Skin of body (tissue), 1 donor: ENCODE measurements at regions not wholly inside any gene's neighbourhood (a gene's known extent, or its start where the extent isn't known, plus 50 kb on each side); places are given as distances from the start of the nearest gene placed in this dataset.

ENCODE experiments used
- DNase-seq: peaks from one replicate; lab custom pipeline; 2025; lab: John Stamatoyannopoulos, UW

DNA sequence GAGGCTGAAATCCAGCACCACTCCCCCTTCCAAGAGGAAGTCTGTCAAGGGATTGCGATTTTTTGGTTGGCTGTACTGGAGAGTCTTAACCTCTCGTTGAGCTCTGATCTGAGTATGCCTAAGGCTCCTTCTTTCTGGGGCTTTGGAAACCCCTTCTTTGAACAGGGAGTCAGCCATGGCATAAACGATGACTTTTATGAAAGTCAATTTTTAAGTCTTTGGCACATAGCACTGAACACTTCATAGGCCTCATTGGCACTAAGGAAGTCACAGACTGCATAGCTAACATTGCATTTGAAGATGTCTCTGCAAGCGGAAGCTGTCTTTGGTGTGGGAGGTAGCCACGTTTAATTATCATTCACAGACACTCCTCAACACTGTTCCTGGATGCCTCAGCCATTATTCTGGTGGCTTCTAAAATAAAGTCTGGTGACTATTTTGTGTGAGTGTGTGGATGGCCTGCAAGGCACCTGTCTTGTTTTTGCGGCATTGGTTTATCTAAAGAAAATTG lies 148.2 kb upstream of the NCK2 start:
- no peak for DNase-seq

DNA sequence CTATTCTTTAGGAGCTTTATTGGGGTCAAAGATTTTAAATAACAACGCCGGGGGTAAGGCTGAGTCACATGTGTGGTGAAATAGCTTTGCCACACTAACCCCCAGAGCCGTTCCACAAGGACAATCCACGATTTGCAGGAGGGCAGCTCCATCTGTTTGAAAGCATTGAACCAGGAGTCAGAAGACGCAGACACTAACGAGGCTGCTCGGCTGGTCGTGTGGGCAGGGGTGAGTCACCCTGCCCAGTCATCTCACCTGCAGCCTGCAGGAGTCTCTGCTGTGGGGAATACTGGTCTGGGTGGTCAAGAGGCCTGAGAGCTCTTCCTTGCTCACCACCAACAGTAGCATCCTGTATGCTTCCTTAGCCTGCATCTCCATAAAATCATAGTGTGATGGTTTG lies 149.2 kb upstream of the NCK2 start:
- DNase-seq, result no peak

DNA sequence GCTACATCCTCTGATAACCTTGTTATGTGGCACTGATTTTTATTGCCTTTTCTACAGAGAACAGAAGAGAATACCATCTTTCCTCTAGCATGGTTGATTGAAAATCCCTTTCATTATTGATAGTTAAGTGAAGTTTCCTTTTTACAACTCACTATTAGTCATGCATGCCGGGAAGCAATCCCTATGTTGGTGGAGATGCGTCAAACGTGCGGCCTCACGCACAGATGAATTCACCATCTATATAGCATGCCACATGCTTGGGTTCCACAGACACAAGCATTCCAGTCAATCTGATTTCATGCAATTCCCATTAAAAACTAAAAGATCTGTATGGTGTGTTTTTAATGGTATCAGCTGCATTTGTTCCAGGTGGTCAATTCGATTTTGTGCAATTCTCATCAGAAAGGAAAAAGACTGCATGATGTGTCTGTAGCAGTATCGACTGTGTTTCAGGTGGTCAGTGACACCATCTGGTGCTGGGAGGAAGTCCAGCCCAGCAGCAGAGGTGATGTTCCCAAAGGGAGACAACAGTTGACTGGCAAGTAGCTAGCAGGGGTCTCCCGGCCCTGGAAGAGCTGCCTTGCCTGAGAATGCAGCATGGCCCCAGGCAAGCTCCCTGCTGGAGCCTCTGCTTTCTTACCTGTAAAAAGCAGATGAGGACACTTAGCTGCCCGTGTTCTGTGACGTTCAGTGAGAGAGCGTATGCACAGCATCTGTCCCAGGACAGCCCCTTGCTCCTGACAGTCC lies 151.3 kb upstream of the NCK2 start:
- no peak for DNase-seq

DNA sequence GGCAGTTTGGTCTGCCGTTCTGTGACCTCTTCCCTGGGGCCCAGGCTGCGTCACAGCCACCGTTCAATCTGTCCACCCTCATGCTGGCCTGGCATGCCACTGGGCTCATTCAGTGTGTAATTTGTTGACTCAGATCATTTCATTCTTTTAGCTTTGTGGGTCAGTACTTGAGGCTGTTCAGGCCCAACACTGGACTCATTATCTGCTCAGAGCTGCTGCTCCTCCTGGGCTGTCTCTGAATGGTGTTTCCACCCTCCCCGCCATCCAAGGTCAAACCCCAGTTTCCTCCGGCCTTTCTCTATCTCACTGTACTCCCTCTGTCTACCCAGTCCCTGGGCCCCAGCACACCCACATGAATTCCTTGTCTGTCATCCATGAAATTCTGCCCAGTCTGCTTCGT lies 152.4 kb upstream of the NCK2 start:
- no peak for DNase-seq

DNA sequence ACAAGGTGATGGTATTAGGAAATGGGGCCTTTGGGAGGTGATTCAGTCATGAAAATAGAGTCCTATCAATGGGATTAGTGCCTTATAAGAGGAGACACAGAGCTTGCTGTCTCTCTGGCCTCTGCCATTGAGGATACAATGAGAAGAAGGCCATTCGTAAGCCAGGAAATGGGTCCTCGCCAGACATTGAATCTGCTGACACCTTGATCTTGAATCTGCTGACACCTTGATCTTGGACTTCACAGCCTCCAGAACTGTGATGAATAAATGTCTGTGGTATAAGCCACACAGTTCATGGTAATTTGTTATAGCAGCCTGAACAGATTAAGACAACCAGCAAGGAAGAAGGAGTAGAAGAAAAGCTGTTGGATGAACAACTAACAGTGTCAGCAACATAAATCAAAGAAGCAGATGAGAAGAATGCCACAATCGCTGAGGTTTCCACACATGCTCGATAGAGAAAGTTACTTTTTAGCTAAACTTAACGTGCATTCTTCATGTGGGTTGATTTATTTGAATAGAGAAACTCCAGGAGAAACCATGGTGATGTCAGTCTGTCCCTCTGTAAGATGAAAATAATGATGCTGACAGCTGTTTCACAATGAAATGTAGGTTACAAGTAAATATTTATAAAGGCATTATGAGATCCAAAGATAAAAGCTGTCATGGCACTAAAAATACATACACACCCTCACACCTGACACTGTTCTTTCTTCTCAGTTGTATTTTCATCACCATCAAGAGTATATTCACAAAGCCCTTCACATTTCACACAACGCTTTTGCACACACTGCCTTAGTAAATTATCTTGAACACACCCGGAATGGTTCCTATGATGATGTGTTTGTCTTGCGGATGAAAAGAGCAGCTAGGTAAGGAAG lies 153.7 kb upstream of the NCK2 start:
- DNase-seq, result no peak

DNA sequence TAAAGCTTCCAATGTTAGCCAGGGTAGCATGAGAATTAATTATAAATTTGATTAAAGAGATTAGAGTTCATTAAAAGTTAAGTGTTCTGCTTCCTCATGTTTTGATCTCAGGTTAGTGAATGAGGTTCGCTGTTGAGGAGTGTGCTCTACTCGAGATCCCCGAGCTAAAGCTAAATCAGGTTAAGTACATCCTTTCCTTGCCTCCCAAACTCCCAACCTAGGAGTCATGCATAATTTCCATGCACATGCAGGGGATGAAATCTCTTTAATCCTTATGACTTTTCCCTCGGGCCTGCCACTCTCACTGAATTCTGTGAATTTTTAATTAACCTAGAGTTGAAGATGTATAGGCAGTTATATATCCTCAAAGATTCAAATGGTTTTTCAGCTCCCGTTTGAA lies 156.1 kb upstream of the NCK2 start:
- no peak for DNase-seq

DNA sequence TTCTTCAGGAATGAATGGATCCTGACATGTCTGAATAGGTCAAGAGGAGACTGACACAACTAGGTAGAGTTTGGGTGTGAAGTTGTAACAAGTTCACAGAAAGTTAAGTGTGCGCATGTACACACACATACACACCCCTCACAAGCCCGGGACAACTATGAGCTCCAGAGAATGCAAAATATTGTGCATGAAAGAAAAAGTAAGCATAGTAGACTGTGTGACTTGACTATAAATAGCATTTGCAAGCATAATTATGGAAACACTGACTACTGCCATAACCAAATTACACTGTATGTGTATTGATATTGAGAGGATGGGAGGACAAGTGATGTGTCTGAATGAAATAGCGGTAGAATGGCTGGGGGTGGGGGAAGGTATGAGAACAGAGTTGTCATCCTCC lies 157.1 kb upstream of the NCK2 start:
- DNase-seq, result no peak

DNA sequence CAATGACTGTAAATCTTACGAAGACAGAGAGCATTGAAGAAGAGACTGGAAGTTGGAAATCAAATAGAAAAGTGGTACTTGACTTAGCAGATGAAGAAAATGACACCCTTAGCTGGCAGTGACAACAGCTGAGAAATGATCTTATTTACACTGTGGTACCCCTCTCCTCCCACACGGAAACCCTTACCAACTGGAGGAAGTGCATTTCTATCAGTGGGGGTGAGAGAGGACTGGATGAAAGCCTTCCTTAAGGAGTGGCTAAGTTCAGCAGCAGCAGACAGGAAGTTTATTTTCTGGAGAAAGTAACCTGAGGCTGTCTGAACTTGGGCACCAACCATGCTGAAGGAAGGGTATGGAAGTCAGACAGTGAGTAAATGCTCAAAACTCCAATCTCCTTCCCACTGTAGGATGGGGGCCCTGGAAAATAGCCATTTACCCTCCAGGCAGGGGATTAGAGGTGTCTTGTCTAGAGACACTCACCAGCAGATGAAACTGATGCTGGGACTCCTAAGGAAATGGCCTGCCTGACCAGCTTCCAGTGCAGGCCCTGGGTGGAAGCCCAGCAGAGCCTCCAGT lies 160.2 kb upstream of the NCK2 start:
- DNase-seq, result no peak

DNA sequence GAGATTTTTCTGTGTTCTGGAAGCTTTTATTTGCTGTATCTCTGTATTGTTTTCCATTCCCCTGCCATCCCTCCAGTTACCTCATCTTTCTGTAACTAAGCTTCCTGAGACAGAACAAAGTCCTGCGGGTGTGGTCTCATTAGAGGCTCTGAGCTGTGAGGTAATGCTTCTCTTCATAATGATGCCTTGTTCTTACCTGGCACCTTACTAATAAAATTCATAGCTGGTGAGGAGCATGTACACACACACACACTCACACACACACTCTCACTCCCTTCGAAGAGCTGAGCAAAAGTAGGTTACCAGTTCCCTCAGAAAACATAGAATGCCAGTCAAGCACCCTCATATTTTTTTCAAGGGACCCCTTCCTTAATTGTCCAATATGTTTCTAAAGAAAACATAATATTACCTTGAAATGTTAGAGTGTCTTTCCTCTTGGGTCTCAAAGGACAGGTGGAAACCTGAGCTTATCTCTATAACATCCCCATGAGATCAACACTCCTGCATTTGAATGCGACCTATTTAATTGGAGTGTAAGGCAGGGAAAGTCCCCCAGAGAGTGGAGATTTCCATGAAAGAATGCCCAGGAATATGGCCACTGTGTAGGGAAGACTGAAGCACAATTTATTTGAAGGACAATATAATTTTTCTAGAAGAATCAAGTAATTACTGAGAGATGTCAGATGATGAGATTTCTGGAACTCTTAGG lies 161.6 kb upstream of the NCK2 start:
- no peak for DNase-seq

DNA sequence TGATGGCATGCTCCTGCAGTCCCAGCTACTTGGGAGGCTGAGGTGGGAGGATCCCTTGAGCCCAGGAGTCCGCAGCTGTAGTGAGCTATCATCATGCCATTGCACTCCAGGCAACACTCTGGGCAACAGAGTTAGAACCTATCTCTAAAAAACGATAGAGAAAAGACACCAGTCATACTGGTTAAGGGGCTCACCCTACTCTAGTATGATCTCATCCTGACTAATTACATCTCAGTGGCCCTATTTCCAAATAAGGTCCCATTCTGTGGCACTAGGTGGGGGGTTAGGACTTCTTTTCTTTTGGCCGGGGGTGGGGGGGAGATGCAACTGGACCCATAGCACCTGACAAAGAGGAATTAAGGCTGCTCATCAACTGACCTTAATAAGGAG lies 163.2 kb upstream of the NCK2 start:
- no peak for DNase-seq

DNA sequence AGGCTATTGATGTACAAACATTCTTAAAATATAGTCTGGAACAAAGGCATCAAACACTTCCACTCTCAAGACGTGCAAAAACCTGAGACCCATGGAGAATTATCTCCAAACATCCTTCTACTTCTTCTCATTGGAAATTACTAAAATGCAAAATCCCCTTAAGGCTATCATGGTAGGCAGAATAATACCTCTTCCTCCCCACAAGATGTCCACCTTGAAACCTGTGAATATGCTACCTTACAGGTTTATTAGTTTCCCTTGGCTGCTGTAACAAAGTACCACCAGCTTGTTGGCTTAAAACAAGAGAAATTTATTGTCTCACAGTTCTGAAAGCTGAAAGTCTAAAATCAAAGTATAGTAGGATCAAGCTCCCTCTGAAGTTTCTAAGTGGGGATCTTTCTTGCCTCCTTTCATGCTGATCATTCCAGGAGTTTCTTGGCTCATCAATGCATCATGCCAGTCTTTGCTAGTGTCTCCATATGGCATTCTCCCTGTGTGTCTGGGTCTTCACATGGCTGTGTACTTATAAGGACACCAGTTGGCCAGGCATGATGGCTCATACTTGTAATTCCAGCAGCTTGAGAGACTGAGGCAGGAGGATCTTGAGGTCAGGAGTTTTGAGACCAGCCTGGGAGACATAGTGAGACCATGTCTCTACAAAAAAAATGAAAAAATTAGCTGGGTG lies 163.7 kb upstream of the NCK2 start:
- DNase-seq, result no peak

DNA sequence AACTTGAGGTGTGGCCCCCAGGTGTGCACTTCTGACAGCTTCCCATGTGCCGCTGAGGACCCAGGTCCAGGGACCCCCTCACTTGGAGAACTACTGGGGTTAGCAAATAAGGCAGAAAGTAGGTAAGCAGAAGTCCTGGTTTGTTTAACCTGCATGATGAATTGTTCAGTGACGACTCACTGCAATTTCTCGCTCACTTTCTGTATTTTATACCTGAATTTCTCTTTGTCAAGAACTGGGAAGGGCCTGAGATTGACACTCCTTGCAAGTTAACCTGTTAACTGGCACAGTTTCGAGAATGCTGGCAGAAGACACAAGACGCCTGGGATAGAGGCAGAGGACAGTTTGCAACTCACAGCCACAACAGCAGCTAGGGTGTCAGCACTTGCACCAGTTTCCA lies 164.5 kb upstream of the NCK2 start:
- no peak for DNase-seq

DNA sequence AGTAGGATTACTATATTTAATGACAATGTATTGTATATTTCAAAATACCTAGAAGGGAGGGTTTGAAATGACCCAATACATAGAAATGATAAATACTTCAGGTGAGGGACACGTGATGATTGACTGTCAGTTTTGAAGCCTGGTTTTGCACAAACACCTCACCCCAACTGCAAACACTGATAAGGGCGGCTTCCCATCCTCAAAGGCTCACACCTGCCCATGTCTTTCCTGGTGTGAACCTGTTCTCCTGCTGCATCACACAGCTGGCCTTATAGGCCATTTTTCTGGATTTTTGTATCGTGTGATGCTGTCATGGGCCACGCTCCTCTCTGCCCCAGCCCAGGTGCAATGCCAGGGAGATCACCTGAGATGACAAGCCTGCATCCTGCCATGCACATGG lies 166.5 kb upstream of the NCK2 start:
- DNase-seq, result no peak

DNA sequence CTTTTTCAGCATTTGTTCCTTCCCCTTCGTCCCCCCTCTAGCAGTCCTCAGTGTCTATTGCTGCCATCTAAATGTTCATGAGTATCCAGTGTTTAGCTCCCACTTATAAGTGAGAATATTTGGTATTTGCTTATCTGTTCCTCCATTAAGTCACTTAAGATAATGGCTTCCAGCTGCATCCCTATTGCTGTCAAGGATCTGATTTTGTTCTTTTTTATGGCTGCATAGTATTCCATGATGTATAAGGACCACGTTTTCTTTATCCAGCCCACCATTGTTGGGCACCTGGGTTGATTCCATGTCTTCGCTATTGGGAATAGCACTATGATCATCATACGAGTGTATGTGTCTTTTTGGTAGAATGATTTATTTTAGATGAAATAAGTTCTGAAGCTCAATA lies 166.9 kb upstream of the NCK2 start:
- DNase-seq, result no peak

DNA sequence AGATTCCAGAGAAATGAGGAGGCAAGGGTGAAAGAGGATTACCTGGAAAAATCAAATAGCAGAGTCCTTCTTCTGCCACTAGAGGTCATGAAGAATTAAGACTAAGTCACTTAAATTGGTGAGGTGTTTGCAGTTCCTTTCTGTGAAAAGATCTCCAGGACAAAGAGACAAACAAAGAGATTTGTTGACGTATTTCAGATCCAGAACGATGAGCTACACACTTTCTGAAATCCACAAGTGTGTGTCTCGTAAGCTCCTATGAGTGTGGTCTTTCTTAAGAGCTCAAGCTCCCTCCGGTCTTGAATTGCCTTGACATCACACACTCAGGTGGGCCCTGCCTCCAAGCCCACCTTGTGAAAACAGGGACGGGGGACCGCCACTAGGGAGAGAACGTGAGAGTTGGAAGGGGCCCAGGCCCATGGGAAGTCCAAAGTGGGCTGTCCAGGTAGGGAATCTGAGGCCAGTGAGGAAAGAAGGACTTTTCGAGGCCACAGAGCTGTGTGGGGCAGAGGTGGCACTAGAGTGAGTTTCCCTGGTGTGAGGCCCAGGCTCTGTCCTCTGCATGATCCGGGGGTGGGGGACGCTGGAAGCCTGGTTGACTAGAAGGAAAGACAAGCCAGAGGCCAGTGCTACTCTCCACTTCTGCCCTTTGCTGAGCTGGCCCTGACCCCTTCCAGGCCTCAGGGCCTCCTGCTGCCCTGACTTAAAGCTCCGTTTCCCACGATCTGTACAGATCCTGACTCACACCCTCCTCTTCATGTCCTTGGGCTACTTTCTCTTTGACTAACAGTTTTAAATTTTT lies 168.1 kb upstream of the NCK2 start:
- peak; percentile 6 for DNase-seq

DNA sequence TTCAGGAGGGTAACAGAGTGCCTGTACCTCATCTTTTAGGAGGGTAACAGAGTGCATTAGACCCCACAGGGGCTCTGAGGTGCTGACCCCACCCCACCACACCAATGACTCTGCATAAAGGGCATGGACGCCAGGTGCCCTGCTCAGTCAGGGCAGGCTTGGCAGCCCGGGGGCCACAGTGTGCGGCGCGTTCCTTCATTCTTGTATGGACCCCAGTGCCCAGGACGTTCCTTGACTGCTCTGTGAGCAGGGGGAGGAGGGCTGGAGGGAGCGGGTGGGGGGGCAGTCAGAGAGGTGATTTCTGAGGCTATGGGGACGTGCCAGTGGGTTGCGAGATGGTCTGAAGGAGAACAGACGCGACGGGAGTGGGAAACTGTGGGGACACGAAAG lies 168.7 kb upstream of the NCK2 start:
- DNase-seq, result no peak

DNA sequence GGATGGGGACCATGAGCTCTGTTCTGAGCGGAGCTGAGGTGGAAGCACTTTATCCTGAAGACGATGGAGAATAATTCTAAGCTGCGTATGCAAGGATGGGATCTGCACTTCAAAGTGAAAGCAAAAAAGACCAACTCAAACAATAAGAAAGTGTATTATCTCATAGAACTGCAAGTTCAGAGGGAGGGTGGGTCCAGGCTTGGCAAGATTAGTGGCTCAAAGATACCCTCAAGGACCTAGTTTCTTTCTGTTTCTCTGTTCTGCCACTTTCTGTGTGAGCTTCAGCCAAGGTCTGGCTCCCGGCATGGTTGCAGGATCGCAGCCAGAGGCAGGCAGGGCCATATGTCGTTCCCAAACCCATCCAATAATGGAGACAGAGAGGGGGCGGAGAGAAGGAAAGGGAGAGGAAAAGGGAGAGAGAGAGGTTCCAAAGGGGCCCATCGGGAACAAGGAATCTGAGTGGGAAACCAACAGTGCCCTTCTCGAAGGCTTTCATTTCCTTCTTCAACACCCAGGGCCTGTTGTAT lies 169.2 kb upstream of the NCK2 start:
- DNase-seq, result no peak

DNA sequence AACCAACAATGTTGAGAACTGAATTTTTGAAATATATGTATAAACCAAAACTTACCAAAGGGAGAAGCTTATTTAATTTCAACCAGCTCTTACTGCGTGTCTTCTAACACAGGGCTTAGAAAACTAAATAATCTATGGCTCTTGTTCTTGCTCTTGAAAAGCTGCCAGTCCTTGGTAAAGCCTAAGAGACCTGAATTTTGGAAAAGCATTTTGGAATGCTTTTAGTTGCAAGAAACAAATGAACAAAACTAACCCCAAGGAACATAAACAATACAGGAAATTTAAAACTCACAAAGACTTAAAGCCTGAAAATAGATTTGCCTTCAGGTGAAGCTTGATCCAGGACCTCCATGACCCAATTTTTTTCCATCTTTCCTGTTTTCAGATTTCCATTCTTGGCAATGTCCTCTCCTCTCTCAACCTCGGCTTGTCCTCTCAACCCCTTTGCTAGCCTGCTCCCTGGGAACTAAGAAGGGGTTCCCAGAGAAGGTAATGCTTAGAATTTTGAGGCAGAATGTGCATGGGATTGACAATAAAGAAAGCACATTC lies 169.8 kb upstream of the NCK2 start:
- no peak for DNase-seq

DNA sequence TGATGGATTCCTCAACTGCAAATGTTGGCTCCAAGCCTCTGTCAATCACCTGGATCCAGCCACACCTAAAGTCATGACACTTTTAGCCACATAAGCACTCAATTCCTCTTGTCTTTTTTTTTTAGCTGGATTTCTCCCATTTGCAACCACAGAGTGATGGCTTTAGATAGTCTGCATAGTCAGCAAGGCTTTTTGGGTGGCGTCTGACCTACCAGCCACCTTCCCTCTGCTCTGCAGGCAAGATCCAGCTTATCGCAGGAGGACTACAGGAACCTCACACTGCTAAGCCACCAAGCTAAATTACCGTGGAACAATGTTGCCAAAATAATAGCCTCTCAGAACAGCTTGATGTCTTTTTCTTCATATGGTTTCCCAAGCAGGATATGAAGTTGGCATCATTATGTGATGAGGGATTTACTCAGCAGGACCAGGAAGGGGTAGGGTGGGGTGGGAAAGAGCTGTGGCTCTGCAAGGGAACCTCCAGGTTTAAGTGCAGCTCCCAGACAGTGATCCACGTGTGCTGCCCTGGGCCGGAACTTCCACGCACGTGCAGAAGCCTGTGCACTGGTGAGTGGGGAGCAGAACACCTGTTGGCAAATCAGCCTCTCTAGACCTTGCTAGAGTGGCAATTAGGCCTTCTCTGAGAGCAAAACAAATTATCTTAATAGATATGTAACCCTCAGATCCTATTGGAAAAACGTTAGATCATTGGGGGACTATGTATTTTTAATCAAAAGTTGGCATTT lies 170.6 kb upstream of the NCK2 start:
- no peak for DNase-seq
